Neural progenitor cell (in vitro differentiated cells): ENCODE measurements at regions not wholly inside any gene's neighbourhood (a gene's known extent, or its start where the extent isn't known, plus 50 kb on each side); places are given as distances from the start of the nearest gene placed in this dataset.
"Not testable (repeated sequence)": the region's sequence is repeated elsewhere in the genome, so short reads cannot be mapped to it uniquely, and the experiment has no call there.

Experiments used
- DNase-seq: peaks from one replicate; pipeline ENCODE4 v3.0.0-alpha.2; 2016; ENCODE audit warnings: low spot score
- H2AFZ ChIP-seq: fragments of 200-600 bp; sonication (generic); replicated peaks from 2 replicates; pipeline ENCODE4 v1.6.1; 2016; ENCODE audit warnings: antibody characterized with exemption
- H3F3A ChIP-seq: fragments of 200-600 bp; sonication (generic); 2 replicates; pipeline ENCODE4 v1.6.1; 2016; ENCODE audit warnings: antibody characterized with exemption, low read depth
- H3K27ac ChIP-seq: fragments of 200-600 bp; sonication (generic); 2 replicates; pipeline ENCODE4 v1.5.1; 2016; ENCODE audit warnings: mild to moderate bottlenecking
- H3K27me3 ChIP-seq: fragments of 200-600 bp; sonication (generic); 2 replicates; pipeline ENCODE4 v1.6.1; 2016; ENCODE audit warnings: mild to moderate bottlenecking, moderate library complexity
- H3K36me3 ChIP-seq: fragments of 200-600 bp; sonication (generic); 2 replicates; pipeline ENCODE4 v1.5.1; 2016
- H3K4me1 ChIP-seq: fragments of 200-600 bp; sonication (generic); 2 replicates; pipeline ENCODE4 v1.6.1; 2016; ENCODE audit warnings: mixed run types
- H3K4me2 ChIP-seq: fragments of 200-600 bp; sonication (generic); 2 replicates; pipeline ENCODE4 v1.6.1; 2016
- H3K4me3 ChIP-seq: fragments of 200-600 bp; sonication (generic); 2 replicates; pipeline ENCODE4 v1.5.1; 2016
- H3K79me2 ChIP-seq: fragments of 200-600 bp; sonication (generic); 2 replicates; pipeline ENCODE4 v1.6.1; 2016; ENCODE audit warnings: low read depth
- H3K9ac ChIP-seq: fragments of 200-600 bp; sonication (generic); 2 replicates; pipeline ENCODE4 v1.6.1; 2016
- H3K9me3 ChIP-seq: fragments of 200-600 bp; sonication (generic); 2 replicates; pipeline ENCODE4 v1.5.1; 2016; ENCODE audit warnings: low read depth
- H4K20me1 ChIP-seq: fragments of 200-600 bp; sonication (generic); 2 replicates; pipeline ENCODE4 v1.6.1; 2016; ENCODE audit warnings: low read depth
- H3K27ac Mint-ChIP-seq: 3 replicates; pipeline ENCODE4 v1.8.0; 2021; ENCODE audit warnings: mixed read lengths
- H3K27me3 Mint-ChIP-seq: 2 replicates; pipeline ENCODE4 v1.8.0; 2022; ENCODE audit warnings: low read depth, mild to moderate bottlenecking, inconsistent platforms, moderate library complexity, mixed read lengths; ENCODE audit not compliant: insufficient read depth
- H3K36me3 Mint-ChIP-seq: 3 replicates; pipeline ENCODE4 v1.8.0; 2021; ENCODE audit warnings: mixed read lengths
- H3K4me1 Mint-ChIP-seq: 3 replicates; pipeline ENCODE4 v1.8.0; 2021; ENCODE audit warnings: mixed read lengths
- H3K4me3 Mint-ChIP-seq: 3 replicates; pipeline ENCODE4 v1.8.0; 2021; ENCODE audit warnings: mild to moderate bottlenecking, moderate library complexity, mixed read lengths
- H3K9me3 Mint-ChIP-seq: 3 replicates; pipeline ENCODE4 v1.8.0; 2020; ENCODE audit warnings: mixed read lengths
- EZH2 ChIP-seq: fragments of 200-600 bp; sonication (generic); IDR thresholded peaks from 2 replicates; pipeline ENCODE4 v1.6.1; 2017; ENCODE audit warnings: antibody characterized with exemption, mild to moderate bottlenecking, moderate library complexity
- EZH2phosphoT487 ChIP-seq: fragments of 200-600 bp; sonication (generic); IDR thresholded peaks from 2 replicates; pipeline ENCODE4 v1.6.1; 2017; ENCODE audit warnings: antibody characterized with exemption
- TF ChIP-seq, protein P1 (sequence below): fragments of 200-600 bp; sonication (generic); IDR thresholded peaks from 2 replicates; pipeline ENCODE4 v1.5.1; 2017; ENCODE audit warnings: antibody characterized with exemption, mild to moderate bottlenecking

DNA sequence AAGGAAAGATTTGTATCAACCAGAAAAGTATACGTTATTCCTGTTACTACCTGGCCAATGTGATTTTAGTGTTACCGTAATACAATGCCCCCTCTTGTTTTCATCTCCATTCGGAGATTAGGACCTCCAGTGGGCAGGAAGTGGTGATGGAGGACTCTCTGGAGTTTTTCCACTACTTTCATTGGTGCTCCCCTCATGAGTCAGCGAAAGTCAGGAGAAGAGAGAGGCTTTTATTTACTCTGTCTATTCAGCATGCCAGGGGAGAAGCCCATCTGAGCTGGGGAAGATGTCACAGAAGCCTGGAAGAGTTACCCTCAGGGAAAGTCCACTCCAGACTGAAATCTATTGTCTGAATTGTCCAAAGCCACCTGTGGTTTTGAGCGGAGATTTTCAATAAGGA lies 88.2 kb upstream of the THUMPD2 start:
- Mint-ChIP-seq H3K36me3 (no peaks in the 10 kb centered on the region), H3K9me3 (peaks cover 18% of the 10 kb centered on the region), H3K4me3 (no peak overlapping the region), H3K27me3 (no peaks in the 10 kb centered on the region), H3K4me1 (peaks cover 12% of the 10 kb centered on the region), H3K27ac (no peak overlapping the region)
- no peaks in the 10 kb centered on the region for H3K4me1 ChIP-seq
- H3K4me2 ChIP-seq, result no peak overlapping the region
- H3F3A ChIP-seq, result no peaks in the 10 kb centered on the region
- no peaks in the 10 kb centered on the region for H3K9me3 ChIP-seq
- H3K9ac ChIP-seq, result no peak overlapping the region
- no peaks in the 10 kb centered on the region for H4K20me1 ChIP-seq
- DNase-seq, result no peak
- H3K27me3 ChIP-seq, result no peaks in the 10 kb centered on the region
- H3K79me2 ChIP-seq, result no peaks in the 10 kb centered on the region
- no peak overlapping the region for H2AFZ ChIP-seq
- no peak overlapping the region for H3K27ac ChIP-seq
- H3K4me3 ChIP-seq, result no peak overlapping the region
- TF ChIP-seq EZH2, result no peak
- TF ChIP-seq, protein P1, sequence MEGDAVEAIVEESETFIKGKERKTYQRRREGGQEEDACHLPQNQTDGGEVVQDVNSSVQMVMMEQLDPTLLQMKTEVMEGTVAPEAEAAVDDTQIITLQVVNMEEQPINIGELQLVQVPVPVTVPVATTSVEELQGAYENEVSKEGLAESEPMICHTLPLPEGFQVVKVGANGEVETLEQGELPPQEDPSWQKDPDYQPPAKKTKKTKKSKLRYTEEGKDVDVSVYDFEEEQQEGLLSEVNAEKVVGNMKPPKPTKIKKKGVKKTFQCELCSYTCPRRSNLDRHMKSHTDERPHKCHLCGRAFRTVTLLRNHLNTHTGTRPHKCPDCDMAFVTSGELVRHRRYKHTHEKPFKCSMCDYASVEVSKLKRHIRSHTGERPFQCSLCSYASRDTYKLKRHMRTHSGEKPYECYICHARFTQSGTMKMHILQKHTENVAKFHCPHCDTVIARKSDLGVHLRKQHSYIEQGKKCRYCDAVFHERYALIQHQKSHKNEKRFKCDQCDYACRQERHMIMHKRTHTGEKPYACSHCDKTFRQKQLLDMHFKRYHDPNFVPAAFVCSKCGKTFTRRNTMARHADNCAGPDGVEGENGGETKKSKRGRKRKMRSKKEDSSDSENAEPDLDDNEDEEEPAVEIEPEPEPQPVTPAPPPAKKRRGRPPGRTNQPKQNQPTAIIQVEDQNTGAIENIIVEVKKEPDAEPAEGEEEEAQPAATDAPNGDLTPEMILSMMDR, result no peak
- TF ChIP-seq EZH2phosphoT487, result no peak
- no peaks in the 10 kb centered on the region for H3K36me3 ChIP-seq

DNA sequence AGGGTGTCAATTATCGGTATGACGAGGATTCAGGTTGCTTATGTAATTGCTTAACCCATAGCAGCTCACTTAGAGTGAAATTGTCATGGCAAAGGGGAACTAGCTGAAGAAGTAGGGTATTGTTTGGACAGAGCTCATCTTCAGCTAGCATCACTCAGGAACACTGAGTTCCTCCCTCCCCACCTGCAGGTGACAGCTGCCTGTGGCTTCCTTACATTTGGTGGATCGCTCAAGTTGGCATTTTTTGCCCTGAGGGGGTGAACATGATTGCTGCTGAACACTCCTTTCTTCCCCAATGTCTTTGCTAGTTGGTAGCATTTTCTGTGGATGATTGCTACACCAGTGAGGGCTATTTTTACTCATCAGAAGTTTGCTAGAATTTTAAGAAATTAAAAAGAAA lies 86.7 kb upstream of the THUMPD2 start:
- TF ChIP-seq, protein P1, result no peak
- TF ChIP-seq EZH2, result no peak
- no peak for TF ChIP-seq EZH2phosphoT487
- Histone ChIP-seq H3K27ac (no peak overlapping the region), H4K20me1 (no peaks in the 10 kb centered on the region), H2AFZ (no peak overlapping the region), H3K36me3 (no peaks in the 10 kb centered on the region), H3K9ac (no peak overlapping the region), H3K79me2 (no peaks in the 10 kb centered on the region), H3K4me2 (no peak overlapping the region), H3K27me3 (no peaks in the 10 kb centered on the region), H3K4me3 (no peak overlapping the region), H3K4me1 (no peaks in the 10 kb centered on the region), H3F3A (no peaks in the 10 kb centered on the region), H3K9me3 (no peaks in the 10 kb centered on the region)
- no peak for DNase-seq
- H3K4me1 Mint-ChIP-seq, result peaks cover 4% of the 10 kb centered on the region
- peaks cover 2% of the 10 kb centered on the region for H3K27me3 Mint-ChIP-seq
- H3K4me3 Mint-ChIP-seq, result no peak overlapping the region
- H3K36me3 Mint-ChIP-seq, result peaks cover 2% of the 10 kb centered on the region
- H3K9me3 Mint-ChIP-seq, result peaks cover 18% of the 10 kb centered on the region
- no peak overlapping the region for H3K27ac Mint-ChIP-seq

DNA sequence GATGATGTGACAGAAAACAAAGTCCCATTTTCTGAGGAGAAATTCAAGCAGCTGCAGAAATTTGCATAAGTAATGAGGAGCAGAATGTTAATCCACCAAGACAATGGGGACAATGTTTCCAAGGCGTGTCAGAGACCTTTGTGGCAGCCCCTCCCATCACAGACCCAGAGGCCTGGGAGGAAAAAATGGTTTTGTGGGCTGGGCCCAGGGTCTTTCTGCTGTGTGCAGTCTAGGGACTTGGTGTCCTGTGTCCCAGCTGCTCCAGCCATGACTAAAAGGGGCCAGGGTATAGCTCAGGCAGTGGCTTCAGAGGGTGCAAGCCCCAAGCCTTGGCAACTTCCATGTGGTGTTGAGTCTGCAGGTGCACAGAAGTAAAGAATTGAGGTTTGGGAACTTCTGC lies 84.6 kb upstream of the THUMPD2 start:
- H3K4me1 ChIP-seq, H3K4me2 ChIP-seq, H3K36me3 Mint-ChIP-seq, H3K27me3 ChIP-seq, H3K4me1 Mint-ChIP-seq, H3K27ac ChIP-seq, H3K36me3 ChIP-seq, H2AFZ ChIP-seq, H3K27ac Mint-ChIP-seq, H3K4me3 ChIP-seq, H3K9me3 ChIP-seq, H3K27me3 Mint-ChIP-seq, H3K9ac ChIP-seq, DNase-seq, H4K20me1 ChIP-seq, H3K4me3 Mint-ChIP-seq, H3K79me2 ChIP-seq, H3F3A ChIP-seq: not testable (repeated sequence)
- peaks cover 18% of the 10 kb centered on the region for H3K9me3 Mint-ChIP-seq

DNA sequence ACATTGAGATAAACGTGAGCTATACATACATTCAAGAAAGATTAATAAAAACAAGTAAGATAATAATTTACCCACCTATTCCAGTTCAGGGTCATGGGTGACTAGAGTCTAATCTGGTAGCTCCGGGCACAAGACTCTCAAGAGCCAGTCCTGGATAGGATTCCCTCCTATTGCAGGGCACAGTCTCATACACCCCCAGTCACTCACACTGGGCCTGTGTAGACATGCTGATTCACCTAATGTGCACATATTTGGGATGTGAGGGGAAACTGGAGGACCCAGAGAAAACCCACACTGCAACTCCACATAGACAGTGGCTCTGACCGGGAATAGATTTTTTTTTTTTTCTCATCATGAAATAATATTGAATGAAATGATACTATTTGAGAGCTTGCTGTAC lies 81.5 kb upstream of the THUMPD2 start:
- Mint-ChIP-seq H3K9me3 (peaks cover 18% of the 10 kb centered on the region), H3K4me3 (no peak overlapping the region), H3K36me3 (peaks cover 2% of the 10 kb centered on the region), H3K27me3 (peaks cover 2% of the 10 kb centered on the region), H3K27ac (no peak overlapping the region), H3K4me1 (peaks cover 8% of the 10 kb centered on the region)
- H3F3A ChIP-seq, result no peaks in the 10 kb centered on the region
- no peaks in the 10 kb centered on the region for H3K4me1 ChIP-seq
- no peaks in the 10 kb centered on the region for H3K27me3 ChIP-seq
- no peak for DNase-seq
- no peaks in the 10 kb centered on the region for H3K36me3 ChIP-seq
- no peak overlapping the region for H3K4me2 ChIP-seq
- no peak overlapping the region for H3K4me3 ChIP-seq
- H4K20me1 ChIP-seq, result no peaks in the 10 kb centered on the region
- no peak overlapping the region for H3K9ac ChIP-seq
- no peaks in the 10 kb centered on the region for H3K9me3 ChIP-seq
- no peaks in the 10 kb centered on the region for H3K79me2 ChIP-seq
- TF ChIP-seq EZH2, result no peak
- TF ChIP-seq, protein P1, result no peak
- TF ChIP-seq EZH2phosphoT487, result no peak
- no peak overlapping the region for H2AFZ ChIP-seq
- no peak overlapping the region for H3K27ac ChIP-seq
